ENCODE measurements at regions not wholly inside any gene's neighbourhood (a gene's known extent, or its start where the extent isn't known, plus 50 kb on each side); places are given as distances from the start of the nearest gene placed in this dataset.

DNA sequence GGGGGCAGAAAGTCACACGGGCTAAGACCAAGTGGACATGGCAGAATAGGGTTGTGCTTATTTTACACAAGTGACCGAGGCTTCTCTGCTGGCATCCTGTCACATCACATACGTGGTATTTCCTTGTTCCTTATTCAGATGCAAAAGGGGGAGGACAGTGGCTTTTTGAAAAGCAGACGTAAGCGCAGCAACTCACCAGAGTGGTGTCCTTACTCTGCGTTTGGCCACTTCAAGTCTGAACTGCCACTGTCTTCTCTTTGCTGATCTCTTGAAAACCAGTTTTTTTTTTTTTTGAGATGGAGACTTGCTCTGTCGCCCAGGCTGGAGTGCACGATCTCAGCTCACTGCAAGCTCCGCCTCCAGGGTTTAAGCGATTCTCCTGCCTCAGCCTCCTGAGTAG, 113.2 kb downstream of the SOX2 start:
- no peaks in the 10 kb centered on the region for H3K9me3 Mint-ChIP-seq
- H3K27me3 Mint-ChIP-seq = no peaks in the 10 kb centered on the region
- no peaks in the 10 kb centered on the region for H3K36me3 Mint-ChIP-seq
- DNase-seq = no peak
- H3K27ac Mint-ChIP-seq = no peak overlapping the region
- no peak overlapping the region for H3K4me3 Mint-ChIP-seq
- no peaks in the 10 kb centered on the region for H3K4me1 Mint-ChIP-seq

DNA sequence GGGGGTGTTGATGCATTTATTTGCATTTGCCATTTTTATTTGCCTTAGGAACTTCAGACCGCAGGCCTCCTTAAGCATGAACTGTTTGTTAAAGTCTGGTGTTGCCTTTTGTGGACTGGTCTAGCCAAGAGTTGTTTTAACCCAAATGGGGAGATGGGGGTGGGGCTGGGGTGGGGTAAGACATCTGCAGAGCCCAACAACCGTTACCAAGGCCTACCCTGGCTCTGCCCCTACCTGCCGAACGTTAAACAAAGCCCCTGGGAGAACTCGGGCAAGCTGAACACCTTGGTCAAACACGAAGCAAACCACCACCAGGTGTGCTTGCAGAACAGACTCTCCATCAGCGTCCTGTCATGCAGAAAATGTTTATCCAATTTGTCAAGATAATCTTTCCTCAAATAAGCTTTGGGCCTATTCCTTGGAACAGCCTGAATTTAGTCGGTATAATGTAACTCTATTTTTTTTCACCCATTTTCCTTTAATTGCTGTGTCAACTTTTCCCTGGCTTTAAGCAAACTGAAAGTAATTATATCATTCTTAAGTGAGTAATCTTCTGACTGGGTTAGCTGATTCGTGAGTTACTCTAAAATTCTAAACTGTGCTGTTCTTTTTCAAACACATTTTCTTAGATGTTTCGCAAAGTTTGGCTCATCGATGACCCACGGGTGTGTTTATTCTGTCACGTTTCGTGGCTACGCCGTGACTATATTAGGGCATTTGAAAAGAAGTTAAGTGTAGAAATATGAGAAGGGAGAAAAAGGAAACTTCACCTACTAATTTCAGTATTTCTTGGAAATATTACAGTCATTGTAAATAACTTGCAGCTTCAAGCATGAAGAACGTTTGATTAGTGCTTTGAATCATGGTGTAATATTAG, 127.6 kb downstream of the SOX2 start:
- no peak overlapping the region for H3K27ac Mint-ChIP-seq
- H3K4me3 Mint-ChIP-seq = no peak overlapping the region
- no peaks in the 10 kb centered on the region for H3K4me1 Mint-ChIP-seq
- H3K9me3 Mint-ChIP-seq = no peaks in the 10 kb centered on the region
- DNase-seq = no peak
- H3K27me3 Mint-ChIP-seq = peaks cover 4% of the 10 kb centered on the region
- no peaks in the 10 kb centered on the region for H3K36me3 Mint-ChIP-seq

DNA sequence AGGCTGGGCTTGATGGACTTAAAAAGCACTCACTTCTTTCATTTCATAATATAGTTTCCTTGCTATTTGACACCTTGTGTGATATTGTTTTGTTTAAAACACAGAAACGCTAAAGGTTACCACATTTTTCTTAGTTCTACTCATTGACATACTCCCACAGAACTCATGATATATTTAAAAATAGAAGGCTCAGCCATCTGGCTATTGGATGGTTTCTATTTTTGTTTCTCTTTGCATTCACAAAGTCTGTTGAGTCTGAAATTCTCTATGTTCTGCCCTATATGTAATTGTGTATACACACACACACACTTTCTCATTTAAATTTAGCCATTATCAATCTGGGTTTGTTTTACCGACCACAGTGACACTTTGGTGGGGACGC, 128.2 kb downstream of the SOX2 start:
- no peak overlapping the region for H3K4me3 Mint-ChIP-seq
- H3K36me3 Mint-ChIP-seq = no peaks in the 10 kb centered on the region
- DNase-seq = no peak
- H3K4me1 Mint-ChIP-seq = no peaks in the 10 kb centered on the region
- no peaks in the 10 kb centered on the region for H3K9me3 Mint-ChIP-seq
- H3K27me3 Mint-ChIP-seq = peaks cover 4% of the 10 kb centered on the region
- H3K27ac Mint-ChIP-seq = no peak overlapping the region

DNA sequence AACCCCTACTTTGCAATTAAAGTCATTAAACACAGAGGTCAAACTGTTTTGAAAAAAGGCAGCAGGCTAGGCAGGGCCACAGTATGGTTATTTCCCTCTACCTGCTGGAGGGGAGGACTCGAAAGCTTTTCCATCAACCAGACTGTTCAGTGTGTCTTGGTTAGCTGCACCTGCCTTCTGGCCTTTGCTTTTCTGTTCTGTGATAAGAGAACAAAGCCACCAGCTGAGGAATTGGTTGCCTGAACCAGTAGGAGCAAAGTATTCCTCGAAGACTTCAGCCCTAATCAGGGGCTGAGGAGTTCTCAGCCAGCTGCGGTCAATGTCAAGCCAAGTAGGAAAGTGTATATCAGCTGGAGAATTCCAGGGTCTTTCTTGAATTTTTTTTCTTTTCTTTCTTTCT, 132.5 kb downstream of the SOX2 start:
- no peak for DNase-seq
- H3K4me1 Mint-ChIP-seq = no peaks in the 10 kb centered on the region
- H3K4me3 Mint-ChIP-seq = no peak overlapping the region
- H3K27me3 Mint-ChIP-seq = no peaks in the 10 kb centered on the region
- no peak overlapping the region for H3K27ac Mint-ChIP-seq
- H3K36me3 Mint-ChIP-seq = no peaks in the 10 kb centered on the region
- H3K9me3 Mint-ChIP-seq = no peaks in the 10 kb centered on the region

DNA sequence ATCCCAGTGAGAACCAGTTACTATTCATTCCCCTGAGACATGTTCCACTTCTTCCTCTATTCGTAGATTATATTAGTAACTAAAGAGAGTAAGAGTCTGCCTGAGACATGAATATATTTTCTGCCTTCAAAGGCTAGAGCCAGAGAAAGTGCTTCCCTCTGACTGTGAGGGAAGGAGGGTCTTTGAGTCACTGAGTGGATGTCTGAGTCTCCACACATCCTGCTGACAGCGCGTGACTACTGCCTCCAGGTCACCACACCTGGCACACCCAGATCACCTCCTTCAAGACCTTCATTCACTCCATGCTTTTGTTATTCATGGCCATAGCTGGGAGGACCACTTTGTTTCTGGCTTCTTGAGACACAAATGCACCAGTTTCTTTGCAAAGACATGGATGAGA, 135.6 kb downstream of the SOX2 start:
- Mint-ChIP-seq H3K27me3 (no peaks in the 10 kb centered on the region), H3K4me1 (no peaks in the 10 kb centered on the region), H3K36me3 (no peaks in the 10 kb centered on the region), H3K27ac (no peak overlapping the region), H3K4me3 (no peak overlapping the region), H3K9me3 (no peaks in the 10 kb centered on the region)
- no peak for DNase-seq

DNA sequence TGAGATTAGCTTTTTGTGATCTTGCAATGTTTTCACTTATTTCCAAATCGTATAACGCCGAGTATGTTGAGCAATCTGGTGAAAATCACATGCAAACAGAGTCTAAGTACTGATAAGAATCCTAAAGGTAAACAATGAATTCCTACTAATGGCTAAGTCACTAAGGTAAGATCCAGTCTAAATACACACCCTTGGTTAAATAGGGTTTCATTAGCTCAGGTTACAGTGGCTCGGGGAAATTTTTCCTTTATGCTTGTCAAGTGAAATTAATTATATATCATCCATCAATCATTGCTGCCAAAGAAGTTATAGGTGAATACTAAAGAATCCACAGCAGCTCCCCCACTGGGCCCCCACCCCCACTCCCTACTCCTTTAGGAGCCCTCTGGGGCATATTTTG, 139.3 kb downstream of the SOX2 start:
- no peak for DNase-seq
- Mint-ChIP-seq H3K36me3 (no peaks in the 10 kb centered on the region), H3K27ac (no peak overlapping the region), H3K4me1 (no peaks in the 10 kb centered on the region), H3K27me3 (no peaks in the 10 kb centered on the region), H3K4me3 (no peak overlapping the region), H3K9me3 (no peaks in the 10 kb centered on the region)

DNA sequence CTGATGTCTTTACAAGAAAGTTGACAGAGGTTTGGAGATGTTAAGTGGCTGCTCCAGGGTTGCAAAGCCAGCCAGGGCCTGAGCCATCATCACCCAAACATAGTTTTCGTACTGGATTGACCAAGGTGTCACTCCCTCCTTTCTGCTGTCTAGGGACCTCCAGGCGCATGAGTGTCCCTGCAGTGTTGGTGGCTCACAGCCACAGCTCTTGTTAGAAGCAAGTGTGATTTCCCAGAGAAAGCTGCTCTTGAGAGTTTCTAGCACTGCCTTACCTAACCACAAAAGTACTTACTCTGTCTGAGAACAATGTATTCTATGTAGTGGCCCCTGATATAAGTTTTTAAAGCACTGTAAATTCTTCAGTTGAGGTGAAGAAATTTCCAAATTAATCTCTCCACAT, 144.1 kb downstream of the SOX2 start:
- H3K27ac Mint-ChIP-seq = no peak overlapping the region
- no peaks in the 10 kb centered on the region for H3K27me3 Mint-ChIP-seq
- no peaks in the 10 kb centered on the region for H3K4me1 Mint-ChIP-seq
- no peak for DNase-seq
- no peak overlapping the region for H3K4me3 Mint-ChIP-seq
- no peaks in the 10 kb centered on the region for H3K36me3 Mint-ChIP-seq
- no peaks in the 10 kb centered on the region for H3K9me3 Mint-ChIP-seq

DNA sequence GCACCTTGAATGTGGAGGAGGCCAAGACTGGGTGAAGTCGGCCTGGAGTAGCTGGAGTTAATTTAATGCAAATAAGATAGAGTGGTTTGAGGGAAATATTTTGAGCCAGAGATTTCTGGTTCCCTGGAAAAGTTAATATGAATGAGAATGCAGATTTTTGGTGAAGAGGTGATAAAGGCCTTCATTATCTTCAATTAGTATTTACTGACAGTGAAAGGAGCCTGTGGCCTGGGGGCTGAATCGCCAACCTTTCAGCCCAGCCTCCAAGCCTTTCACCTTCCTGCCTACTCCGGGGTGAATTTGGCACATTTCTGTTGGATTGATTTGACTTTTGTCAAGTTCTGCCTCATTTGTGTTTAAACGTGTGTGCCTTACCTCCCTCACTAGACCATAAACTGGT, 147.8 kb downstream of the SOX2 start:
- no peak for DNase-seq
- Mint-ChIP-seq H3K9me3 (no peaks in the 10 kb centered on the region), H3K36me3 (no peaks in the 10 kb centered on the region), H3K4me1 (no peaks in the 10 kb centered on the region), H3K27ac (no peak overlapping the region), H3K4me3 (no peak overlapping the region), H3K27me3 (no peaks in the 10 kb centered on the region)

DNA sequence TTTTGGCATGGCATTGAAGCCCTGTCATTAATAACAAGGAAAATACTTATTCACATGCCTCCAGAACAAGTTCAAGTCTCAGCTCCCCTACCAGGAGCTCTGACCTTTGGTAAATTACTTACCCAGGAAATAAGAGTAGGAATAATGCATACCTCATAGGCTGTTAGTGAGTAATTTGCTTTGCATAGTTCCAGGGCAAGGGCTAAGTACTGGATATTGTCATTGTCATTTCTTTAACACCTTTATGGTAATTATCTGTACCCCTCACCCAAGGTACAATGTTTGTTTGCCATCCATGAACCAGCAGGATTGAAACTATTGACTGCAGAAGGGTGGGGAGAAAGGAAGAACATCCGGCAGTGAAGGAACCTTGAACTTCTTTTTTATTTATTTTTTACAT, 148.5 kb downstream of the SOX2 start:
- Mint-ChIP-seq H3K27me3 (no peaks in the 10 kb centered on the region), H3K4me1 (no peaks in the 10 kb centered on the region), H3K9me3 (no peaks in the 10 kb centered on the region), H3K36me3 (no peaks in the 10 kb centered on the region), H3K4me3 (no peak overlapping the region), H3K27ac (no peak overlapping the region)
- DNase-seq = no peak

DNA sequence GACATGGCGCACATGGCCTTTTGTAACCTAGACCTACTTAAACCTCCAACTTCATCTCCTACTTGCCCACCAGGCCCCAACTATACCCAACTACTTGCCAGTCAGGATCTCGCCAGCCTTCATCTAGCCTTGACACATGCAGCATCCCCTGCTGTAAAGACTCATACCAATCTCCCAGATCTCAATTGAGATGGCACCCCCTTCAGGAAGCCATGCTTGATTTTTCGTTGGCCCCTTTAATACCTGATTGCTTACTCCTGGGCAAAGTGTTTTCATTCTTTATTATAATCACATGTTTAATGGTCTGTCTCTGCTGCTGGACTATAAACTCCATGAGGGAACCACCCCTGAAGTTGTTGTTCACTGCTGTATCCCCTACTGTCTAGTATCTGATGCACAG, 150.8 kb downstream of the SOX2 start:
- Mint-ChIP-seq H3K27ac (no peak overlapping the region), H3K4me3 (no peak overlapping the region), H3K27me3 (no peaks in the 10 kb centered on the region), H3K4me1 (no peaks in the 10 kb centered on the region), H3K36me3 (no peaks in the 10 kb centered on the region), H3K9me3 (no peaks in the 10 kb centered on the region)
- DNase-seq = no peak

DNA sequence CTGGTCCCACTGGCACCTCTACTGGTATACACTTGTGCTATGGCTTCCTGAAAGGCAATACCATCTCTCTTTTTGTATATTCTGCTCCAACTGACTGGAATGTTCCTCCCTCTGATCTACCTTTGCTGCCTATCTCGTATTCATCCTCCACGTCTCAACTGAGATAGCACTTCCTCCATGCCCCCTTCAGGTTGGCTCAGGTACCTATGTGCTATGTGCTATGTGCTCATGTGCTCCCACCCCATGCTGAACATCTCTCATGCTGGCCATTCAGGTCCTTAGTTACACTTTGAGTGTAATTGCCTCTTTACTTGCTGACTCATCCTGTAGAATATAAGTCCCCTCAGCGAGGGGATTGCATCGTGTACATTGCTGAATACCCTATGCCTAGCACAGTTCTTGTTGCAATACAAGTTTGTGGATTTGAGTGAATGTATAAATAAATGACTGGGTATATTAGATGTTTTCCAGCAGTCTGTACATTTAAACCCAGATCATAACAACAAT, 156.9 kb downstream of the SOX2 start:
- H3K4me3 Mint-ChIP-seq = no peak overlapping the region
- H3K4me1 Mint-ChIP-seq = no peaks in the 10 kb centered on the region
- H3K27me3 Mint-ChIP-seq = no peaks in the 10 kb centered on the region
- DNase-seq = no peak
- H3K9me3 Mint-ChIP-seq = no peaks in the 10 kb centered on the region
- H3K27ac Mint-ChIP-seq = no peak overlapping the region
- H3K36me3 Mint-ChIP-seq = no peaks in the 10 kb centered on the region

DNA sequence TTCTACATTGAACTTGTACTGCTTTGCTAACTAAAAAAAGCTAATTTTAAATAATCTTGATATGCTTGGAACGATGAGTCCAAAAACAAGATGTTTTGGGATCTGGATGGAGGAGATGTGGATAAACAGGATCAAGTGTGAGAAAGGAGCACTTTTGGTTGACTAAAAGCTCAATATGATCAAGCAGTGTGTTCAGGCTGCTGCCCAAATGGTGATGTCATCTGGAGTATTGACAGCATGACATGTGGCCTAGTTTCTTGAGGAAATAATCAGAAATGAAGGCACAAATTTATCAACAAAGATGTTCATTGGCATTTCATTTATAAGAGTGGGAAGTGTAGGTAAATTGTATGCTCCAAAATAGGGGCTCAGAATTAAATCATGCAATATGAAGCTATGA, 161.2 kb downstream of the SOX2 start:
- H3K36me3 Mint-ChIP-seq = no peaks in the 10 kb centered on the region

DNA sequence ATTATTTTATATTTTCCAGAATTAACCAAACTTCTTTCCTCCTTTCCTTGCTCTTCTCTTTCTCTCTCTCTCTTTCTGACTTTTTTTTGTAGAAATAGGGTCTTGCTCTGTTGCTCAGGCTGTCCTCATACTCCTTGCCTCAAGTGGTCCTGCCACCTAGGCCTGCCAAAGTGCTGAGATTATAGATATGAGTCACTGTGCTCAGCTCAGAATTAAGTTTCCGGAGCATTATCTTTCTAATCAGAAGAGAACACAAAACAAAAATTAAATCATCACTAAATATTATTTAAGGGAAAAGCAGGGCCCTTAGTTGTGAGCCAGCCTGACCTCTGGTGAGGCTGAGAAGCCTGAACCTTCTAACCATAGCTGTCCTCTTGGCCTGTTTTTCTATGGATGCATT, 168.2 kb downstream of the SOX2 start:
- Mint-ChIP-seq H3K4me1 (no peaks in the 10 kb centered on the region), H3K9me3 (no peaks in the 10 kb centered on the region), H3K36me3 (no peaks in the 10 kb centered on the region), H3K27ac (no peak overlapping the region), H3K27me3 (no peaks in the 10 kb centered on the region), H3K4me3 (no peak overlapping the region)
- no peak for DNase-seq

More for the DNA sequence above, 161.2 kb downstream of the SOX2 start:
- Mint-ChIP-seq H3K9me3 (no peaks in the 10 kb centered on the region), H3K4me1 (no peaks in the 10 kb centered on the region), H3K27me3 (no peaks in the 10 kb centered on the region), H3K27ac (no peak overlapping the region), H3K4me3 (no peak overlapping the region)
- no peak for DNase-seq

DNA sequence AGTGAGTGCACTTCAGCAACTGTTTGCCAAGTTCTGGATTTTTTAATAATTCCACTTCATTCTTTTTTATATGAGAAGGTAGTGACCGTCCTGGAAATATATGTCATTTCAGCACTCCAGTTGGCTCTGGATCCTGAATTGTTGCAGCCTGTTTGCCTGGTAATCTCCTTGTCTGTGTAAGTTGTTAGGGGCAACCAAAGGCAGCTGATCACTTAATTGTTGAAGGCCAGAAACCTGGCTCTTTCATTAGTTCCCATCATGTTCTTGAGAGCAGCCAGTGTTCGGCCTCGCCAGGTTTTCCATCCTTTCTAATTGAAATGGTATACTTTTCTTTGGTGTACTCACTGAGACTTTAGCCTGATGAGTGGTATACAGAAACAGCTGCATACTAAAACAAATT, 168.6 kb downstream of the SOX2 start:
- Mint-ChIP-seq H3K27me3 (no peaks in the 10 kb centered on the region), H3K4me3 (no peak overlapping the region), H3K9me3 (no peaks in the 10 kb centered on the region), H3K36me3 (no peaks in the 10 kb centered on the region), H3K4me1 (no peaks in the 10 kb centered on the region), H3K27ac (no peak overlapping the region)
- DNase-seq = no peak

DNA sequence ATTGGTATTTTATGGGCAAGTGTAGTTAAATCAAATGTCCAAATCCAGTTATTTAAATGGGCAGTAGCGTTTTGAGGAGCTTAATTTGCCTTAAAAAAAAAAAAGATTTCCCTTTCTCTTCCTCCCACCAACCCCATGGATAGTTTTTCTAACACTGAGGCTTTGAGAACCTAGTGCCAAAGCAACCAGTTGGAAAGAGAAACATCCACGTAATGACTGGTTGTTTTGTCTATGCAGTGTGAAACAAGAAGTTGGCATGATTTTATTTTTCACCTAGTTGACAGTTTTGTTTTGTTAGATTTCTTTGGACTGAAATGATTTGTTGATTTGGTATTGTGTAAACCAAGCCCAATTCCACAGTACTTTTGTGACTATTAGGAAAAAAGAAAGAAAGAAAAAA, 170.0 kb downstream of the SOX2 start:
- H3K4me1 Mint-ChIP-seq = no peaks in the 10 kb centered on the region

DNA sequence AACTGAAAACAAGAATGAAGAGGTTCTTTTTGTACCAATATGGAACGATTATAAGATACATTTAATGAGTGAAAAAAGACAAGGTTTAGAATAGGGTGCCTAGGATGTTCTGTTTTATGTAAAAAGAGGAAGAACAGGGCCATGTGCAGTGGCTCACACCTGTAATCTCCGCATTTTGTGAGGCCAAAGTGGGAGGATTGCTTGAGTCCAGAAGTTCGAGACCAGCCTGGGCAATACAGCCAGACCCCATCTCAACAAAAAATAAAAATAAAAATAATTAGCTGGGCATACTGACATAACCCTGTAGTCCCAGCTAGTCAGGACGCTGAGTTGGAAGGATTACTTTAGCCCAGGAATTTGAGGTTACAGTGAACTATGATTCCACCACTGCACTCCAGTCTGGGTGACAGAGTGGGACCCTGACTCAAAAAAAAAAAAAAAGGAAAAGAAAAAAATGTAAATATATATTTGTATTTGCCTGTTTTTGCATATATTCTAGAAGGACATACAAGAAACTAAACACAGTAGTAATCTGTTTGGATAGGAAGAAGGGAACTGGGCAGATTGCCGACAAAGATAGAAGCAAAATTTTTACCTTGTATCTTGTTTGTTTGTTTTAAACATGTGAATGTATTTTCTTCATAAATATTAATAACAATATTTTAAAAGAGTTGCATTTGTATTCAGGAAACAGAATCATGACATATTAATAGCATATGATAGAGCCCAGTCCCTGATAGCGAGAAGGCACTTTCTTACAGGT, 174.3 kb downstream of the SOX2 start:
- H3K4me3 Mint-ChIP-seq = no peak overlapping the region
- no peak overlapping the region for H3K27ac Mint-ChIP-seq

More for the DNA sequence above, 170.0 kb downstream of the SOX2 start:
- H3K4me3 Mint-ChIP-seq = no peak overlapping the region
- no peak for DNase-seq
- no peak overlapping the region for H3K27ac Mint-ChIP-seq
- no peaks in the 10 kb centered on the region for H3K36me3 Mint-ChIP-seq
- H3K27me3 Mint-ChIP-seq = no peaks in the 10 kb centered on the region
- H3K9me3 Mint-ChIP-seq = no peaks in the 10 kb centered on the region

More for the DNA sequence above, 174.3 kb downstream of the SOX2 start:
- no peaks in the 10 kb centered on the region for H3K9me3 Mint-ChIP-seq
- no peaks in the 10 kb centered on the region for H3K36me3 Mint-ChIP-seq
- DNase-seq = no peak
- H3K27me3 Mint-ChIP-seq = no peaks in the 10 kb centered on the region
- H3K4me1 Mint-ChIP-seq = no peaks in the 10 kb centered on the region

Measured in activated naive CD8-positive, alpha-beta T cell treated with anti-CD3 and anti-CD28 coated beads for 36 hours (primary cell).